HS-5 (cell line): ENCODE measurements at regions not wholly inside any gene's neighbourhood (a gene's known extent, or its start where the extent isn't known, plus 50 kb on each side); places are given as distances from the start of the nearest gene placed in this dataset.
"Not testable (repeated sequence)": the region's sequence is repeated elsewhere in the genome, so short reads cannot be mapped to it uniquely, and the experiment has no call there.

ENCODE experiments used
- DNase-seq: peaks from one replicate; pipeline ENCODE4 v3.0.0-alpha.2; 2012; ENCODE audit warnings: low read depth

- no peak for DNase-seq
Observed at GRCh38 chr14:23694949-23695663, 58.9 kb downstream of the DHRS2 start.

- DNase-seq: no peak
Observed at GRCh38 chr14:23695664-23695999, 59.5 kb downstream of the DHRS2 start.

DNA sequence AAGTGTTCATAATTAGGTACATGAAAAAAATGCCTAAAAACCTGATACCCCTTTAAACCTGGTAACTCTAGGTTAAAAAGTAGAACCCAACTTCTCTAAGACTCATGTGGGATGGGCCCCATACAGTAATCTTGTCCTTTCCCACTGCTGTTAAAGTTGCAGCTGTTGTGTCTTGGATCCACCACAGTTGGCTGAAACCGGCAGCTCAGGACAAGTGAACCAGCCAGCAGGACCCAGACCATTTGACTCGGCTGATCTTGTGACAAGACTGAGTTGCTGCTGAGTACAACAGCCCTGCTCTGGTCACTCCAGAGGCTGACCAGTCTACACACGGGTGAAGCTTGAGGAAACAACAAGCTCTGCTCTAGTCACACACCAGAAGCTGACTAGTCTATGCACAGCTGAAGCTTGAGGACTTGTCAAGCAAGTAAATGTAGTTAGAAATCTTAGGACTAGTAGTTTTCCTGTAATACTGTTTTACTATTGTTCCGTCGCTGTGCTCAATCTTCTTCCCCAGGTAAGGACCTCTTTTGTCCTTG, 60.6 kb downstream of the DHRS2 start:
- DNase-seq: no peak

GRCh38 chr14:23697680-23698079, 61.5 kb downstream of the DHRS2 start:
- DNase-seq: no peak

- DNase-seq: no peak
Observed at GRCh38 chr14:23702656-23703426, 66.7 kb downstream of the DHRS2 start.

DNA sequence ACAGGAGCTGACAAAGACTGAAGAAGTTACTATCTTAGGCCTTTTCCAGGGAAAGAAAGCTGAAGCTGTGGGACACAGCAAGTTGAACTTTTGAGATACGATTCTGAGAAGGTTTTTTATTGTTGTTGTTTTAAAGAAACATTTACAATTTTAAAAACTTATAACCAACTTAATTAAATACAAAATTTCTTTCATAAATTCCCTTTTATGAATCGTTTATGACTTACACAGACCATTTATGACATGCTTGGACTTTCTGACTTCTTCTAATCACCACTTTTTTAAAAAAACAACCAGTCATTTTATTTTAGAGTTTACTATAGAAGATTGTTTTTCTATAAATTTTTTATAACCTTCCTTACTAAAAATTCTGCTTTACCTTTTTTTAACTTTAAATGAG, 68.7 kb downstream of the DHRS2 start:
- DNase-seq: no peak

- DNase-seq: no peak
Observed at GRCh38 chr14:23707415-23707814, 71.3 kb downstream of the DHRS2 start.

DNA sequence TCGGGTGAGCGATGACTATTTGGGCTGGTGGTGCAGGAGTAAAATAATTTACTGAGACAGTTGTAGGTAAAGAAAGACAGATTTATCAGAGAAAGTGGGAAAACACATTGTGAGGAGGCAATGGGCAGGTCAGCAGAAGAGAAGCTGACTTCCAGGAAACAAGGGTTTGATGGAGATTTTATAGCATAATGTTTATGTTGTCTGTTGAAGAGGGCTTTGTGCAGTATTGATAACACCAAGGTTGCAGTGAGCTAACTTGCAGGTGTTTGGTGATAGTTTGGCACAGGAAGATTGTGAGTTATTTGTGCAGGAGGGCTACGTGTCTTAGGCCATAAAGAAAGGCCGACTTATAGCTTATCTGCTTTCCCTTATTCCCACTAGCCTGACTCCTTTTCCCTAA, 72.2 kb downstream of the DHRS2 start:
- no peak for DNase-seq

- DNase-seq: no peak
Observed at GRCh38 chr14:23709923-23710322, 73.8 kb downstream of the DHRS2 start.

DNA sequence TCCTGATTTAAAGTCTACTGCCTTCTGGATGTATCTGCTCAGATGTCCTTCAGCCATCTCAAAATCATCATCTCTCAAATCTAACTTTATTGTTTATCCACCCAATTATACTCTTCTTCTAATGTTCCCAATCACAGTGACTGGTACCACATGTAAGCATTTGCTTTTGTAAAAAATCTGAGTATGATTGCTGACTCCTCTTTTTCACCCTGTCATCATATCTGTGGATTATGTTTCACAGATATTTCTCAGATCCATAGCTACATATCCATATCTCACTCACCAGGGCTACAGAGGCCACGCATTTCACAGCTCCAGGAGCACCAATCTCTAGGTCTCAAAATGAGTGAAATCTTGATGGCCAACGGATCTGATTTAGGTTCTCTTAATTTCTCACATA, 76.1 kb downstream of the DHRS2 start:
- no peak for DNase-seq

DNA sequence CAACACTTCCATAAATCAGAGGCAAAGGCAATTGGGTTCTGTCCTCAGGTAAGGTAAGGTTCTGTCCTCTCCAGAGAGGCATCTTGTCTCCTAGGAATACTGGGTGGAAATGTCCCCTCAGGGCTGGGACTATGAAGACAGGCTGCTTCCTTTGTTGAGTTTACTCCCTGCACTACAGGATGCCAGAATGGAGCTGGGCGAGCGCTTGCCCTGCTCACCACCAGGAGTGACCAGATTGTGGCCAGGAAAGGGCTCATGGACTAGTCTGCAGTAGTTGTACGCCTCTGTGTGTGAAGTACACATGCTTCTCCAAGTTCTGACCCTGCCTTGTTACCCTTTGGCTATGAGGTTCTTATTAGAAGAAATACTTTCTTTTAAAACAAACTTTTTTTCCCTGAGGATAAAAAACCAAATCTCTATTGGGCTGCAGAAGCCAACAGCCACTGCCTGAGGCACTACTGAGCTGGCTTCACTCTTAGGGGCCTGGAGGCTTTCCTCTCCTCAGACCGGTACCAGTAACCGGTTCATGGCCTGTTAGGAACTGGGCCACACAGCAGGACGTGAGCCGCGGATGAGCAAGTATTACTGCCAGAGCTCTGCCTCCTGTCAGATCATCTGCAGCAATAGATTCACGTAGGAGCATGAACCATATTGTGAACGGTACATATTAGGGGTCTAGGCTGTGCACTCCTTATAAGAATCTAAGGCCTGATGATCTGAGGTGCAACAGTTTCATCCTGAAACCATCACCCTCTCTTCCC, 83.2 kb downstream of the DHRS2 start:
- no peak for DNase-seq

DNA sequence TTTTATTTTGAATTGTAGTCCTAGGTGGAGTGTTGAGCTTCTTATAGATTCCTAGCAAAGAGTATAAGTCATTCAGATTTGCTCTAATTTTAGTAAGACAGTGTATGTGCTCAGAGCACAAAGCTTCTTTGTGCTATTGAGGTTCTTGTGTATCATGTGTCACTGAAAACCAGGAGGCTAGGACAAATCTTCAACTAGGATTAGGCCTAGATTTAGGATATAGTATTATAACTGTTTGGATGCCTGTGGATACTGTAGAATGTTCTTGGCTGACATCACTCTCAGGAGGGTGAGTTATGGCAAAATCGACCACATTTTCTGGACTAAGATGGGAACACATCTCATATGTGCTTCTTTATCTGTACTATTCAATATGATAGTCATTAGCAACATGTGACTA, 86.5 kb downstream of the DHRS2 start:
- DNase-seq: no peak

DNA sequence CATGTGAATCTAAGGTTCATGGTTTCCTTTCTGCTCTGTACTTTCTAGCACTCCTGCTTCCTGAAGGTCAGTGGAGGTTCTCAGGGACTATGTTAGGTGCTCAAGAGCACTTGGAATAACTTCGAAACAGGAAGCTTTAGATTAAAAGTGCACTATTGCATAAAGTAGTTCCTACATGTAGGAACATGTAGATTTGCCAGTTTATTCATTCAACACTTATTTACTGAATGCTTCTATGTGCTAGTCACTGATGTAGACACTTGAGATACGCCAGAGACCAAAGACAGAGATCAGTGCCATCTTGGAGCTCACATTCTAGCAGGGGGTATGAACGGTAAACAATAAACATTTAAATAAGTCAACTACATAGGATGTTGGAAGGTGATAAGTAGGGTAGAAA, 87.7 kb downstream of the DHRS2 start:
- DNase-seq: no peak

- DNase-seq: no peak
Observed at GRCh38 chr14:23725528-23725927, 89.4 kb downstream of the DHRS2 start.

DNA sequence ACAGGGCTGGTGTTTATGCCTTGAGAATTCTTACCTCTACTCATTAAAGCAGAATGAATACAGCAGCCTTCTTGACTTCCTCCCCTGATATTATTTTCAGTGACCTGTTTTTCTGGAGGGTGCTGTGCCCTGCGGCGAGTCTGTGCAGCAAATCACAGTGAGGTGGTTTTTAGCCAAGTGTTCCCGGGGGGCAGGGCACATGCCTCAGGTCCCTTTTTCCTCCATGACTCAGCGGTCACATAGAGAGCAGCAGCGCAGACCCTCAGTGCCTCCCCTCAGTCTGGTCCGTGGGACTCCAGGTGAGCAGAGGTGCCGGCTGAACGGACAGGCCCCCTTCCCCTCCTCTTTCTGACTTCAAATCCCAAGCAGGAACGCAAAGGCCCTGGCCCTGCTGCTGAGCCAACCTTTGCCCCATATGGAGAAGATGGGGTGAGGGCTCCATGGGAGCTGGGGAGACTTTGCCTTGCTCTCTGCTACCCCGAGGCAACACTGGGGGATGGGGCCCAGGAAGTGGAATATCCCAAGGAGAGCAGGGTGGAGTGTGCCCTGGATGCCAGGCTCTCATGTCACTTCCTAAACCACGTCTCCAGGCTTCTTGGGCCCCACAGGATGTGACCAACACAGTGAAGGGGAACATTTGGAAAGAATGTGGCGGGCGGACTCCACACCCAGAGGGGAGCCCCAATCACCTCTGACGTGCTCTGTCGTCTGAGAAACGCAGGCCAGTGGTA, 90.0 kb downstream of the DHRS2 start:
- no peak for DNase-seq

DNA sequence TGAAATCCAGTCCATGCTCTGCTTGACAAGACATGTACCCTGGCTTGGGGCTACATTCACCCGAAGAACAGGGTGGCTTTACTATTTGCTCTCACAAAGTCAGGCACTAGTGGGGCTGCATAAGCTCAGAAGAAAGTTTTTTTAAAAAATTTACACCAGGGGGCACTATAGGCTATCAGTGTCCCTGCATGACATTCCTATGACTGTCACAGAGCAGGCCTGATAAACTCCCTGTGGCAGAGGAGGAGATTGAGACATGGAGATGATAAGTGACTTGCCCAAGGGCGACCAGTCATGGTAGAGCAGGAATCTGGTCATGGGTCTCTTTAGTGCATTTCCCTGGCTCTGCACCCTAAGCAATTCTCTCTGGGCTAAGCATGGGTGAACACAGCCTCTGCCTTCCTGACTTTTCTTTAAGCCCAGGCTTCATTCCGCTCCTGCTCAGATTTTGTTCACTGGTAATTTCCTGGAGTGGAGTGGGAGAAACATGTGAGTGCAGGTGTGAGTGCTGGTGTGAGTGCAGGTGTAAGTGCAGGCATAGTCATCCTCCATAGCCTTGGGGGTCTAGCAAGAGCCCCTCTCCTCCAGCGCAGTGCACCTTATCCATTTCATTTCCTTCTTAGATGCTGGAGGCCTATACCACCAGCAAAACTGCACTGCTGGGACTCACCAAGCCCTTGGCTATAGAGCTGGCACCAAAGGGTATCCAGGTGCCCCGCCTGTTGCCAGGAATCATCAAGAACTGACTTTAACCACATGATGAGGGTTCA, 91.6 kb downstream of the DHRS2 start:
- DNase-seq: peak; percentile 28

- no peak for DNase-seq
Observed at GRCh38 chr14:23728791-23729190, 92.6 kb downstream of the DHRS2 start.

DNA sequence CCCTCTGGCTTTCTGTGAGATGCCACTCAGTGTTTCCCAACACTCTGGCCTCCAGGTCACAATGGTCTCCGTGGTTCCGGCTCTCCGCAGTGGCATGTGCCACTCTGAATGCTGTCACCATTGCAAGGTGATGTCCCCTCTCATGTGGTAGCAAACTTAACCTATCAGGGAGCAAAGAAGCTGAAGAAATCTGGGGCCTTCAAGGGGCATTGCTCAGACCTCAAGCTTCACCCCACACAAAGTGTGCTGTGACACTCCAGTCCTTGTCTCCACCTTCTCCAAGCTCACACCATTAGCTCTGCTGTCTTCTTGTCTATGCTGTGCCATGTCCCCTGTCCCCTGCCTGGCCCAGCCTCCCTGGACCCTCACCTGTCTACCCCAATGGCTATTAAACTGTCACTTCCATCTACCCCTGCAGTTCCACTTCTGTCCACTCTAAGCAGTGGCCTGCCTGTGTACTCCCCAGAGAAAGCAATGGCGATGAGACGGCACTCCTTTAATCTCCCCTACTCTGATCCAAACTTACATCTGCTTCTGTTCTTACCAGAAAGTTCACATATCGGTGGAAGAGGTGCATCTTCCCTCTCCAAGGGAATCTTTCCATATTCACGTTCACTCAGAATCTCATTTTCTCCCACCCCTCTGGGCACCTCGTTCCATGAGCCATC, 93.7 kb downstream of the DHRS2 start:
- DNase-seq: no peak

DNA sequence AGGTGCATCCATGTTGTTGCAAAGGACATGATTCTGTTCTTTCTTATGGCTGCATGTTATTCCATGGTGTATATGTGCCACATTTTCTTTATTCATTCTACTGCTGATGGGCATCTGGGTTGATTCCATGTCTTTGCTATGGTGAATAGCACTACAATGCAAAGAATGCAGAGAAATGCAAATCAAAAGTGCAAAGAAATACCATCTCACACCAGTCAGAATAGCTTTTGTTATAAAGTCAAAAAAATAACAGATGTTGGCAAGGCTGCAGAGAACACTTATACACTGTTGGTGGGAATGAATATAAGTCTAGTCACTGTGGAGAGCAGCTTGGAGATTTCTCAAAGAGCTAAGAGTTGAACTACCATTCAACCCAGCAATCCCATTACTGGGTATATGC, 99.2 kb downstream of the DHRS2 start:
- no peak for DNase-seq

- not testable (repeated sequence) for DNase-seq
Observed at GRCh38 chr14:23744368-23744767, 108.2 kb downstream of the DHRS2 start.

DNA sequence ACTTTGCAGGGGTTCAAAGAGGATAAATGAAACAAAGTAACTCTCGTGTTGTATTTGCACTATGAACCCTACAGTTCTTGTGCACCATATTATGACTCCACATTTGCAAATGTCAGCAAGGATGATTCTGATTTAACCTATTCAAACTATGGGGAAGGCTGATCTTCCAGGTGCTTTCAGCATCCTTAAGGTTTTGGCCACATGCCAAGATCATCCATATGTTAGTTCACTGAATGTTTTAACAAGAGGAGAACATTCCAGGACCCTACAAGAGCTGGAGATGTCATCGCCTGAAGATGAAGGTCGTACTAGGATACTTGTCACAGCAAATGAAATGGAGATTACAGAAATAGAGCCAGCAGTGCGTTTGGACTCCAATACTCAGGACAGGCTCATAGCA, 114.2 kb downstream of the DHRS2 start:
- DNase-seq: no peak
